GM19351 (cell line): ENCODE measurements at regions not wholly inside any gene's neighbourhood (a gene's known extent, or its start where the extent isn't known, plus 50 kb on each side); places are given as distances from the start of the nearest gene placed in this dataset.
"Not testable (repeated sequence)": the region's sequence is repeated elsewhere in the genome, so short reads cannot be mapped to it uniquely, and the experiment has no call there.

Source experiments
- ATAC-seq: cut with Tn5 transposase; IDR thresholded peaks from one replicate; pipeline ENCODE4 v1.9.1; 2021; ENCODE audit warnings: mild to moderate bottlenecking, moderate library complexity; ENCODE audit not compliant: unreplicated experiment

GRCh38 chr14:65834051-65834450 is 421.5 kb downstream of the FUT8 start:
- ATAC-seq, result no peak

GRCh38 chr14:65834812-65835211 is 422.3 kb downstream of the FUT8 start:
- no peak for ATAC-seq

GRCh38 chr14:65835501-65835900 is 423.0 kb downstream of the FUT8 start:
- no peak for ATAC-seq

GRCh38 chr14:65838565-65838964 is 426.0 kb downstream of the FUT8 start:
- ATAC-seq, result no peak

GRCh38 chr14:65840118-65840751 is 427.7 kb downstream of the FUT8 start:
- no peak for ATAC-seq

- ATAC-seq, result no peak
These were observed 428.3 kb downstream of the FUT8 start for GRCh38 chr14:65840786-65841185.

- ATAC-seq, result peak; percentile 65
These were observed 433.8 kb downstream of the FUT8 start for GRCh38 chr14:65846196-65846868.

GRCh38 chr14:65847075-65847847 is 434.7 kb downstream of the FUT8 start:
- peak; percentile 67 for ATAC-seq

GRCh38 chr14:65847931-65848330 is 435.4 kb downstream of the FUT8 start:
- not testable (repeated sequence) for ATAC-seq

- ATAC-seq, result no peak
These were observed 436.6 kb downstream of the FUT8 start for GRCh38 chr14:65849091-65849490.

GRCh38 chr14:65849558-65849957 is 437.0 kb downstream of the FUT8 start:
- ATAC-seq, result no peak

GRCh38 chr14:65850429-65851135 is 438.1 kb downstream of the FUT8 start:
- no peak for ATAC-seq

- no peak for ATAC-seq
These were observed 440.2 kb downstream of the FUT8 start for GRCh38 chr14:65852689-65853088.

- no peak for ATAC-seq
These were observed 441.0 kb downstream of the FUT8 start for GRCh38 chr14:65853407-65853955.

- ATAC-seq, result no peak
These were observed 441.7 kb downstream of the FUT8 start for GRCh38 chr14:65854215-65854614.

GRCh38 chr14:65860956-65861611 is 448.6 kb downstream of the FUT8 start:
- ATAC-seq, result no peak

GRCh38 chr14:65864549-65864948 is 452.0 kb downstream of the FUT8 start:
- ATAC-seq, result no peak

GRCh38 chr14:65864984-65865383 is 452.5 kb downstream of the FUT8 start:
- no peak for ATAC-seq

GRCh38 chr14:65866448-65866847 is 453.9 kb downstream of the FUT8 start:
- ATAC-seq, result no peak

- no peak for ATAC-seq
These were observed 454.4 kb downstream of the FUT8 start for GRCh38 chr14:65866886-65867285.

- ATAC-seq, result no peak
These were observed 454.8 kb downstream of the FUT8 start for GRCh38 chr14:65867333-65867732.
